Suprapubic skin (tissue), 4 donors: ENCODE measurements at regions not wholly inside any gene's neighbourhood (a gene's known extent, or its start where the extent isn't known, plus 50 kb on each side); places are given as distances from the start of the nearest gene placed in this dataset.

Experiments used
- DNase-seq, 2 donors: peaks; one replicate each; pipeline ENCODE4 v3.0.0-alpha.2; 2019; ENCODE audit warnings: low spot score in 2 of 2
- H3K27ac ChIP-seq: fragments of 200-600 bp; sonication (generic); one replicate; pipeline ENCODE4 v1.5.1; 2019
- H3K27me3 ChIP-seq: fragments of 200-600 bp; sonication (generic); one replicate; pipeline ENCODE4 v1.5.1; 2019
- H3K36me3 ChIP-seq: fragments of 200-600 bp; sonication (generic); one replicate; pipeline ENCODE4 v1.5.1; 2019
- H3K4me1 ChIP-seq: fragments of 200-600 bp; sonication (generic); one replicate; pipeline ENCODE4 v1.5.1; 2019
- H3K4me3 ChIP-seq: fragments of 200-600 bp; sonication (generic); one replicate; pipeline ENCODE4 v1.5.1; 2019; ENCODE audit warnings: mild to moderate bottlenecking
- H3K9me3 ChIP-seq: fragments of 200-600 bp; sonication (generic); one replicate; pipeline ENCODE4 v1.5.1; 2019
- CTCF ChIP-seq, 2 donors: fragments of 200-600 bp in 1 of 2; fragments of 450-650 bp in 1 of 2; sonication (generic) in 1 of 2; IDR thresholded peaks; one replicate each; pipeline ENCODE4 v1.5.1; 2016 to 2019; ENCODE audit warnings: antibody characterized with exemption in 2 of 2, mild to moderate bottlenecking in 1 of 2, moderate library complexity in 1 of 2
- EP300 ChIP-seq: sonication (generic); formaldehyde crosslinking; IDR thresholded peaks from one replicate; pipeline ENCODE4 v1.6.1; 2017; ENCODE audit warnings: antibody characterized with exemption
- POLR2A ChIP-seq, 2 donors: fragments of 450-650 bp; IDR thresholded peaks; one replicate each; pipeline ENCODE4 v1.6.1; 2017; ENCODE audit warnings: antibody characterized with exemption in 2 of 2, mild to moderate bottlenecking in 2 of 2, moderate library complexity in 2 of 2
- POLR2AphosphoS5 ChIP-seq, 3 donors: sonication (generic); formaldehyde crosslinking; IDR thresholded peaks; one replicate each; pipeline ENCODE4 v1.6.1; 2017; ENCODE audit warnings: antibody characterized with exemption in 3 of 3
- WGBS: methylation state at CpG from one replicate; pipeline ENCODE4 v1.1.5; 2018; 5-methylcytosine and 5-hydroxymethylcytosine counted together

DNA sequence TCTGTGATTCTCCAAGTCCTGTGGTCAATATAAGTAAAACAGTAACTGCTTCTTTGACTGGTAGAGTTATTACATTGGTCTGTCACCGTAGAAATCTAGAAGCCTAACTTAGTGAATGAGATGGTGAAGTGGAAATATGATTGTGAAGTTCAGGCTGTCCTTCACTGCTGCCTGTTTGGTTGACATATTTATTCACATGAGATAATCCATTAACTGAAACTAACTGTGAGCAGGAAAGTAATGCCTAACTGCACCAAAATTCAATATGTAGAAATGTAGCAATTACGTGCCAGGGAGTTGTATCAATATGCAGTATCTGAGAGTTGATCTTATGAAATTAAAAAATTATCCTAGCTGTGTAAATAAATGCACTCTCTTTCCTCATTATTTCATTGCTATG is 147.7 kb upstream of the APCDD1 start:
- H3K27me3 ChIP-seq = no peaks in the 10 kb centered on the region
- no peaks in the 10 kb centered on the region for H3K36me3 ChIP-seq
- no peak for TF ChIP-seq CTCF (IDR thresholded peaks at IDR 0.05)
- H3K4me3 ChIP-seq = no peak overlapping the region
- WGBS = 96% methylated on average over 2 of the region's 2 CpGs
- no peak for DNase-seq
- no peaks in the 10 kb centered on the region for H3K9me3 ChIP-seq
- peaks cover 13% of the 10 kb centered on the region for H3K4me1 ChIP-seq
- H3K27ac ChIP-seq = no peak overlapping the region

DNA sequence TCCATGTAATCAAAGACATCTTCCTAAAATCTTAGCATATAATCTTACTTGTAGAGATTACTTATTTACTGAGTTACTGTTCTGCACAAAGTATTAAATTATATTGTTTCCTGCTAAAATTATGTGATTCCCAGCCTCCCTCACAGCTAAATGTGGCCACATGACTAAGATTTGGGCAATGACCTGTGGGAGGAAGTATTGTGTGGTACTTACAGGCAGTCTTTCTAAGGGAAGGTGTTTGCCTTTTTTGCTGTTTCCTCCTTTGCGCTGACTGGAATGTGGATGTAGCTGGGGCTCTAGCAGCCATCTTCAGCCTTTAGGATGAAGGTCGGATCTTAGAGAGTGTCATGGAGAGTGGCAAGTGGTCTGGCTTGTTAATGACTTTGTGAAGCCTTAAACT is 146.3 kb upstream of the APCDD1 start:
- Histone ChIP-seq H3K4me1 (peaks cover 13% of the 10 kb centered on the region), H3K9me3 (no peaks in the 10 kb centered on the region), H3K27ac (no peak overlapping the region), H3K4me3 (no peak overlapping the region), H3K27me3 (no peaks in the 10 kb centered on the region), H3K36me3 (no peaks in the 10 kb centered on the region)
- WGBS = 74% methylated on average over 2 of the region's 2 CpGs
- no peak for TF ChIP-seq CTCF (IDR thresholded peaks at IDR 0.05)
- TF ChIP-seq POLR2A (IDR thresholded peaks at IDR 0.05) = no peak
- TF ChIP-seq EP300 = no peak
- no peak for TF ChIP-seq POLR2AphosphoS5 (IDR thresholded peaks at IDR 0.05)
- DNase-seq = no peak

DNA sequence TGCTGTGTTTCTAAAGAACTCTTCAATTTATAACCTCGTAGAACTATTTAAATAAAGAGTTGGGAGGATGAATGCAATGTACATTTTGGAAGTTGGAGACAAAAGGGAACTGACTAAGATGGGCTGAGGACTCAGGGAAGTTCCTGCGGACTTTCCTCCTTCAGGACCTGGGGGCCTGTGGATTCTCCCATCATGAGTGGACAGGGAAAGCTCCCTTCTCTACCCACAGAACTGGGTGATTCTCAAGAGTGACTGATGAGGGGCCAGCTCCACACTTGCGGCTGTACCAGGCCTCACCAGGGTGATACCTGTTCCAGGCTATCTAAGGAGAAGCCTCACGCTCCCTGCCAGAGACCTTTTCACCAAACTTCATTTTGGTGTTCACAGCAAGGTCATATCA is 143.8 kb upstream of the APCDD1 start:
- Histone ChIP-seq H3K4me3 (no peak overlapping the region), H3K27me3 (no peaks in the 10 kb centered on the region), H3K4me1 (peaks cover 3% of the 10 kb centered on the region), H3K9me3 (no peaks in the 10 kb centered on the region), H3K36me3 (no peaks in the 10 kb centered on the region), H3K27ac (no peak overlapping the region)
- TF ChIP-seq POLR2AphosphoS5 (IDR thresholded peaks at IDR 0.05) = no peak
- no peak for TF ChIP-seq CTCF (IDR thresholded peaks at IDR 0.05)
- TF ChIP-seq EP300 = no peak
- TF ChIP-seq POLR2A (IDR thresholded peaks at IDR 0.05) = no peak
- DNase-seq = no peak
- 94% methylated on average over 4 of the region's 4 CpGs for WGBS

DNA sequence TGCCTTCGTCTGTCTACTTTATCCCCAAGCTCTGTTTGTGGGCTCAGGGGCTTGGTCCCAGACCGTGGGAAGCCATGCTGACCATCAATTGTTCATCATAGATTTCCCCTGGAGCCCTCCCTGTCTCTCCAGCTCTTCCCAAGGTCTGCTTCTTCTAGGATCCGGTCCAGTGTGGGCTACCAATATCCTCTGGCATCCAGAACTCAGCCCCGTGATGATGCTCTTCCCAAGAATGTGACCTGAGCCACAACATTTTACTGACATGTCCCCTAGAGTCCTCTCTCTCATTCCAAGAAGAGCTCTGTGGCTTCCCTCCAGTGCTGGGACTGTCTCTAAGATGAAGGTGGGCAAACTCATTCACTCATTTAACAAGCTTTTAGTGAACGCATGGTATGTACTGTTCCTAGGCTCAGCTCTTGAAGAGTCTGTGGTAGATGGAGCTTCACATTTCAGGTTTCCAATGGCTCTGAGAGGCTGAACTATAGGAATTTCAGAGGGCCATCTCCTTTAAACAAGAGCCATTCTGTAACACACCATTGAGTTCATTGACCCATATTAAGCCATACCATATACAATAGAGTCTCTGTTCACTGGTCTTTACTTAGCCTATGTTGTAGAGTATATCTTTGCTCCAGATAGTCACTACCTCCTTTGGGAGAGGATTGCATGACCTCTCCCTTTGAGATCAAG is 142.0 kb upstream of the APCDD1 start:
- no peaks in the 10 kb centered on the region for H3K27me3 ChIP-seq

GRCh38 chr18:10313016-10313342 is 141.5 kb upstream of the APCDD1 start:
- Histone ChIP-seq H3K9me3 (no peaks in the 10 kb centered on the region), H3K4me3 (no peak overlapping the region), H3K36me3 (no peaks in the 10 kb centered on the region), H3K27ac (no peak overlapping the region), H3K27me3 (no peaks in the 10 kb centered on the region), H3K4me1 (peaks cover 3% of the 10 kb centered on the region)
- no peak for DNase-seq
- no peak for TF ChIP-seq CTCF (IDR thresholded peaks at IDR 0.05)
- TF ChIP-seq POLR2A (IDR thresholded peaks at IDR 0.05) = no peak
- TF ChIP-seq POLR2AphosphoS5 (IDR thresholded peaks at IDR 0.05) = no peak
- no peak for TF ChIP-seq EP300
- WGBS = 96% methylated on average over 3 of the region's 3 CpGs

More for the DNA sequence above, 142.0 kb upstream of the APCDD1 start:
- H3K36me3 ChIP-seq = no peaks in the 10 kb centered on the region
- DNase-seq = no peak
- peaks cover 3% of the 10 kb centered on the region for H3K4me1 ChIP-seq
- H3K4me3 ChIP-seq = no peak overlapping the region
- 76% methylated on average over 5 of the region's 5 CpGs for WGBS
- TF ChIP-seq POLR2A (IDR thresholded peaks at IDR 0.05) (no peak), POLR2AphosphoS5 (IDR thresholded peaks at IDR 0.05) (no peak), CTCF (IDR thresholded peaks at IDR 0.05) (no peak), EP300 (no peak)
- no peaks in the 10 kb centered on the region for H3K9me3 ChIP-seq
- no peak overlapping the region for H3K27ac ChIP-seq
